Nephron (organoid): ENCODE measurements at regions not wholly inside any gene's neighbourhood (a gene's known extent, or its start where the extent isn't known, plus 50 kb on each side); places are given as distances from the start of the nearest gene placed in this dataset.

Experiments
- H3K27ac Mint-ChIP-seq, 3 experiments: 2 replicates each; pipeline ENCODE4 v1.8.0; 2020; ENCODE audit warnings: mixed read lengths in 3 of 3, mild to moderate bottlenecking in 2 of 3, moderate library complexity in 1 of 3
- H3K27me3 Mint-ChIP-seq: 2 replicates; pipeline ENCODE4 v1.8.0; 2021; ENCODE audit warnings: low read depth, mild to moderate bottlenecking, moderate library complexity, mixed read lengths
- H3K36me3 Mint-ChIP-seq: 2 replicates; pipeline ENCODE4 v1.8.0; 2020; ENCODE audit warnings: low read depth, mixed read lengths
- H3K4me1 Mint-ChIP-seq: 2 replicates; pipeline ENCODE4 v1.8.0; 2020; ENCODE audit warnings: mixed read lengths
- H3K4me3 Mint-ChIP-seq, 3 experiments: 2 replicates each; pipeline ENCODE4 v1.8.0; 2020; ENCODE audit warnings: mild to moderate bottlenecking in 3 of 3, mixed read lengths in 3 of 3, moderate library complexity in 2 of 3
- H3K9me3 Mint-ChIP-seq: 2 replicates; pipeline ENCODE4 v1.8.0; 2020; ENCODE audit warnings: mixed read lengths
- TF ChIP-seq, protein P1 (sequence below), 3 experiments: fragments of 200-600 bp; sonication (generic); IDR thresholded peaks; one replicate each; pipeline ENCODE4 v1.5.0; 2021; ENCODE audit warnings: antibody characterized with exemption in 3 of 3; ENCODE audit not compliant: unreplicated experiment in 3 of 3

DNA sequence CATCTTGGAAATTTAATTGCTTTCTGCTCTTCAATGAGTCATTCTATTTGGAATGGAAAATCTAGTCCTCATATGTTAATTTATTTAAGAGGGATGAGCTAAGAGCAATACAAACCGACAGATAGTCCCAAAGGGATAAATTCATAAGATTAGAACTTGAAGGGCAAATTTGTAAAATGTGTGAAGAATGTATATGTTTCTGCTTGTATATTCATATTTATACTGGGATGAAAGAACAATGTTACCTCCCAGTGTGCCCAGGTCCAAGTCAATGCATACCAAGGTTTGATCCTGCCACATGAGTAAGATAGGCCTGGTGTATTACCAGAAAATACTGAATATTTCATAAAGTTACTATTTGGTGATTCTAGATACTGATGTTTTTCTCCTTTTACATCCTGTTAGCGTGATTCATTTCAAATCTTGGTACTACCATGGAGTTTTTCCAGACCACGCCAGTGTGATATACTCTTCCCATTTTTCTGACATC, 255.6 kb upstream of the SEMA6D start:
- Mint-ChIP-seq H3K9me3 (peaks cover 4% of the 10 kb centered on the region), H3K36me3 (no peaks in the 10 kb centered on the region), H3K4me3 (no peak overlapping the region), H3K4me1 (no peaks in the 10 kb centered on the region), H3K27me3 (no peaks in the 10 kb centered on the region), H3K27ac (no peak overlapping the region)
- TF ChIP-seq, protein P1, sequence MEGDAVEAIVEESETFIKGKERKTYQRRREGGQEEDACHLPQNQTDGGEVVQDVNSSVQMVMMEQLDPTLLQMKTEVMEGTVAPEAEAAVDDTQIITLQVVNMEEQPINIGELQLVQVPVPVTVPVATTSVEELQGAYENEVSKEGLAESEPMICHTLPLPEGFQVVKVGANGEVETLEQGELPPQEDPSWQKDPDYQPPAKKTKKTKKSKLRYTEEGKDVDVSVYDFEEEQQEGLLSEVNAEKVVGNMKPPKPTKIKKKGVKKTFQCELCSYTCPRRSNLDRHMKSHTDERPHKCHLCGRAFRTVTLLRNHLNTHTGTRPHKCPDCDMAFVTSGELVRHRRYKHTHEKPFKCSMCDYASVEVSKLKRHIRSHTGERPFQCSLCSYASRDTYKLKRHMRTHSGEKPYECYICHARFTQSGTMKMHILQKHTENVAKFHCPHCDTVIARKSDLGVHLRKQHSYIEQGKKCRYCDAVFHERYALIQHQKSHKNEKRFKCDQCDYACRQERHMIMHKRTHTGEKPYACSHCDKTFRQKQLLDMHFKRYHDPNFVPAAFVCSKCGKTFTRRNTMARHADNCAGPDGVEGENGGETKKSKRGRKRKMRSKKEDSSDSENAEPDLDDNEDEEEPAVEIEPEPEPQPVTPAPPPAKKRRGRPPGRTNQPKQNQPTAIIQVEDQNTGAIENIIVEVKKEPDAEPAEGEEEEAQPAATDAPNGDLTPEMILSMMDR (IDR thresholded peaks at IDR 0.05; ENCODE audit: unreplicated experiment in 3 of 3) = no peak

DNA sequence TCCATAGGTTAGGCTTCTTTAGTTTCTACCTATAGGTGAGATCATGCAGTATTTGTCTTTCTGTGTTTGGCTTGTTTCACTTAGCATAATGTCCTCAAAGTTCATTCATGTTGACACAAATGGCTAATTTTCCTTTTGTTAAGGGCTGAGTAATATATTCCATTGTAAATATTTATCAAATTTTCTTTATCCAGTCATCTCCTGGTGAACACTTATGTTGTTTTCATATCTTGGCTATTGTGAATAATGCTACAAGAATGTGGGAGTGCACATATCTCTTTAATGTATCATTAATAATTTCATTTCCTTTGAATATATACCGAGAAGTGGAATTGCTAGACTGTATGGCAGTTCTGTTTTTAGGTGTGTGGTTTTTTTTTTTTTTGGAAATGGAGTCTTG, 250.9 kb upstream of the SEMA6D start:
- peaks cover 2% of the 10 kb centered on the region for H3K4me1 Mint-ChIP-seq
- H3K36me3 Mint-ChIP-seq = no peaks in the 10 kb centered on the region
- no peaks in the 10 kb centered on the region for H3K27me3 Mint-ChIP-seq
- no peak overlapping the region for H3K27ac Mint-ChIP-seq
- H3K9me3 Mint-ChIP-seq = peaks cover 4% of the 10 kb centered on the region
- H3K4me3 Mint-ChIP-seq = no peak overlapping the region
- TF ChIP-seq, protein P1 (IDR thresholded peaks at IDR 0.05; ENCODE audit: unreplicated experiment in 3 of 3) = no peak

DNA sequence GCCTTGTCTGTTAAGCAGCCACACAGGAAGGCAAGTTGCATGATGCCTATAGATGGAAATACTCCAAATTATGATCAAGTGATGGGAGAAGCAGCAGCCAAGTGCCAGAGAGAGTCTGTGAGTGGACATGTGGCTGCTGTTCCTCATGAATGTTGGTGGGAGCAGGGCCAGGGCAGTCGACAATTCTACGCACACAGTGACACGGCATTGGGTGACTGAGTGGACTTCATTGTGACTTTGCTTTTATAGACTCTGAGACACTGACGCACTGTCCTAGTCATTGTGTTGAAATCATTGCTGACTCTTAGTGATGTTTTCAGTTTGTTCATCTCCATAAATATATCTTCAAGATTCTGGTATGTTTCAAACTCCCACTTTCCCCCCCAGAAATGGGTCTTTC, 246.3 kb upstream of the SEMA6D start:
- H3K9me3 Mint-ChIP-seq = no peaks in the 10 kb centered on the region
- no peak overlapping the region for H3K4me3 Mint-ChIP-seq
- peak overlapping the region in 1 of 3 experiments; percentile 67 for H3K27ac Mint-ChIP-seq

DNA sequence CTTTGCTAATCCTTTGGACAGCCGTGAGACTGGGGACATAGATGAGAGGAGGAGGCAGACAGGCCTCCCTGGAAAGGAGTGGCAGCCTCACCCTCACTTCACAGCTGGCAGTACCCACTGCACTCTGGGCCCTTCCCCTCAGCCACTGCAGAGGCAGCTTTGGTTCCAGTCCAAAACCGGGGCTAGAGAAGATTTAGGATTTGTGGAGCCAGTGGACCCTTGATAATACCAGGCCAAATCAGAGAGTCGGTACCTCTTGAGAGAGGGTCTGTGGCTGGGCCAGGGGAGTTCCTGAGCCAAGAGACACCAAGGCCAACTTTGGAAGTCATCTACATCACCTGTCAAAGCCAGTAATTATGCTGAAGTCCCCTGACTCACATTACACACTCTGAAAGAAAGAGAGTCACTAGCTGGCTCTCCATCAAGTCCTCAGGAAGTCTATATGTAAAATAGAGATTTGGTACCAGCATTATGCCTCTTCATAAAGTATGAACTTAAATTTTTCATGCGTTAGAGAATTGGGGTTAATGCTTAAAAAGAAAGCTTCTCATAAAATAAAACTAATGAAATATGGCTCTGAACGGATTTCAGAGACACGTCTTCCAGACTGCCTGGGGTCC, 244.1 kb upstream of the SEMA6D start:
- Mint-ChIP-seq H3K27ac (peak overlapping the region; percentile 30 to 85 (median 76)), H3K36me3 (no peaks in the 10 kb centered on the region), H3K27me3 (no peaks in the 10 kb centered on the region), H3K4me1 (peaks cover 41% of the 10 kb centered on the region), H3K4me3 (peak overlapping the region in 1 of 3 experiments; percentile 37), H3K9me3 (no peaks in the 10 kb centered on the region)
- TF ChIP-seq, protein P1 (IDR thresholded peaks at IDR 0.05; ENCODE audit: unreplicated experiment in 3 of 3) = no peak

More for the DNA sequence above, 246.3 kb upstream of the SEMA6D start:
- Mint-ChIP-seq H3K4me1 (peaks cover 34% of the 10 kb centered on the region), H3K36me3 (no peaks in the 10 kb centered on the region), H3K27me3 (no peaks in the 10 kb centered on the region)
- TF ChIP-seq, protein P1 (IDR thresholded peaks at IDR 0.05; ENCODE audit: unreplicated experiment in 3 of 3) = no peak

DNA sequence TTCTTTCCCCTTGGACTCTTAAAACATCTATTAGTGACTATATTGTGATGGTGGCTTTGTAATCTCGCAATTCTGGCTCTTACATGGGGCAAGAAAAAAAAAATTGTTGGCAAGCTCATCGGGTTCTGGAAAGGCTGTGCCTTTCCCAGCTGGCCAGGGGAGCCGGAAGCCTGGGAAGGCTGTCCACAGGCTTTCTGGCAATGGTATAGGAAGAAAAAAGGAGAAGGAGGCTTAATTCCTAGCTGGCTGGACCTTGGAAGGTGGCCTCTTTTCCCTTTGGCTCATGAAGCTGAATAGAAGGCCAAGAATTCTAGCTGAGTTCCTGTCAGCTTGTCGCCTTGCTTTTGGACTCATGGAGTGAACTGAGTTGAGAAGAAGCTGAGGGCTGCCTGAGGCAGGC, 243.5 kb upstream of the SEMA6D start:
- H3K36me3 Mint-ChIP-seq = no peaks in the 10 kb centered on the region
- peak overlapping the region in 1 of 3 experiments; percentile 13 for H3K4me3 Mint-ChIP-seq
- peak overlapping the region; percentile 30 to 85 (median 76) for H3K27ac Mint-ChIP-seq
- H3K9me3 Mint-ChIP-seq = no peaks in the 10 kb centered on the region
- TF ChIP-seq, protein P1 (IDR thresholded peaks at IDR 0.05; ENCODE audit: unreplicated experiment in 3 of 3) = no peak
- H3K27me3 Mint-ChIP-seq = no peaks in the 10 kb centered on the region
- peaks cover 41% of the 10 kb centered on the region for H3K4me1 Mint-ChIP-seq

DNA sequence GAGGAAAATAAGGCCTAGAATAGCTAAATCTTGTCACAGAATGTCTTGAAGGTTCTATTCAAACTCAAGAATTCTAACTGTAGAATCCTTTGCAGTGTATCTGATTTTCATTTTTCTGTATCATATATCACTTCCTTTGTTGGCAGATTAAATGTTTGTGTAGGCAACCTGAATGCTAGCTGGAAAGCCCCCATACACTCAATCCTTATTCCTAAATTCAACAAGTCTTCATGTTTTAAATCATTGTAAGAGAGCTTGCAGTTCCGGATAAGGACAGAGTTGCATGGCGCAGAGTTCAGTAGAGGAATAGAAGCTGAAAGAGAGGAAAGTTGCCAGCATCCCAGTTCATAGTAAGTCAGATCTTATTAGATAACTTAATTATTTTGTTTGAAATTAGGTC, 242.0 kb upstream of the SEMA6D start:
- Mint-ChIP-seq H3K27me3 (no peaks in the 10 kb centered on the region), H3K4me3 (no peak overlapping the region), H3K36me3 (no peaks in the 10 kb centered on the region), H3K9me3 (no peaks in the 10 kb centered on the region), H3K27ac (peak overlapping the region in 2 of 3 experiments; percentile 73 to 76), H3K4me1 (peaks cover 41% of the 10 kb centered on the region)
- TF ChIP-seq, protein P1 (IDR thresholded peaks at IDR 0.05; ENCODE audit: unreplicated experiment in 3 of 3) = no peak
